GM06990 (cell line): ENCODE measurements at regions not wholly inside any gene's neighbourhood (a gene's known extent, or its start where the extent isn't known, plus 50 kb on each side); places are given as distances from the start of the nearest gene placed in this dataset.

Source experiments
- DNase-seq: peaks from one replicate; pipeline ENCODE4 v3.0.0-alpha.2; 2011; ENCODE audit not compliant: insufficient read length; ENCODE audit errors: extremely low read depth
- H3K27me3 ChIP-seq: replicated peaks from 2 replicates; pipeline ENCODE4 v1.6.0; 2011; ENCODE audit warnings: low read length; ENCODE audit not compliant: control insufficient read depth, insufficient read depth
- H3K36me3 ChIP-seq: 2 replicates; pipeline ENCODE4 v1.5.1; 2011; ENCODE audit warnings: low read length; ENCODE audit not compliant: control insufficient read depth, insufficient read depth
- H3K4me3 ChIP-seq: replicated peaks from 2 replicates; pipeline ENCODE4 v1.5.1; 2011; ENCODE audit warnings: low read depth, mild to moderate bottlenecking, control low read depth, low read length
- TF ChIP-seq, protein P1 (sequence below): IDR thresholded peaks from 2 replicates; pipeline ENCODE4 v1.5.1; 2011; ENCODE audit warnings: low read length, control low read depth, mild to moderate bottlenecking, inconsistent platforms; ENCODE audit not compliant: insufficient read depth, poor library complexity, severe bottlenecking

DNA sequence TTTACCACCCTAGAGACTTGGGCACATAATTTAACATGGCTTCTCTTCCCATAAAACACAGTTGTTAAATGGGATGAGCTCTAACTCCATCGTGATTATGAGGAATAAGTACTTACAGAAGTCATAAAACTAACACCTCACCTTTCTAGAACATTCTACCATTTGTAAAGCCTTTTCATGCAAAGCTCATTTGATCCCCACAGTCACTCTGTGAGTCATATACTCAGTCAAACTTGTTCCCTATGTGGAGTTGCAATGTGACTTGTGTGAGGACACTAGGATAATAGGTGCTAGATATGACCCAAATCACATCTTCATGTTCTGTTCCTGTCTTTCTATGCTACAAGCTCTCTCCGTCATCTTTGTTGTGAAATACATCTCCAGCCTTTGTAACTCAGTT lies 371.7 kb downstream of the WDR11 start:
- no peaks in the 10 kb centered on the region for H3K36me3 ChIP-seq
- TF ChIP-seq, protein P1, sequence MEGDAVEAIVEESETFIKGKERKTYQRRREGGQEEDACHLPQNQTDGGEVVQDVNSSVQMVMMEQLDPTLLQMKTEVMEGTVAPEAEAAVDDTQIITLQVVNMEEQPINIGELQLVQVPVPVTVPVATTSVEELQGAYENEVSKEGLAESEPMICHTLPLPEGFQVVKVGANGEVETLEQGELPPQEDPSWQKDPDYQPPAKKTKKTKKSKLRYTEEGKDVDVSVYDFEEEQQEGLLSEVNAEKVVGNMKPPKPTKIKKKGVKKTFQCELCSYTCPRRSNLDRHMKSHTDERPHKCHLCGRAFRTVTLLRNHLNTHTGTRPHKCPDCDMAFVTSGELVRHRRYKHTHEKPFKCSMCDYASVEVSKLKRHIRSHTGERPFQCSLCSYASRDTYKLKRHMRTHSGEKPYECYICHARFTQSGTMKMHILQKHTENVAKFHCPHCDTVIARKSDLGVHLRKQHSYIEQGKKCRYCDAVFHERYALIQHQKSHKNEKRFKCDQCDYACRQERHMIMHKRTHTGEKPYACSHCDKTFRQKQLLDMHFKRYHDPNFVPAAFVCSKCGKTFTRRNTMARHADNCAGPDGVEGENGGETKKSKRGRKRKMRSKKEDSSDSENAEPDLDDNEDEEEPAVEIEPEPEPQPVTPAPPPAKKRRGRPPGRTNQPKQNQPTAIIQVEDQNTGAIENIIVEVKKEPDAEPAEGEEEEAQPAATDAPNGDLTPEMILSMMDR = no peak
- no peak overlapping the region for H3K4me3 ChIP-seq
- DNase-seq = no peak
- H3K27me3 ChIP-seq = no peaks in the 10 kb centered on the region

DNA sequence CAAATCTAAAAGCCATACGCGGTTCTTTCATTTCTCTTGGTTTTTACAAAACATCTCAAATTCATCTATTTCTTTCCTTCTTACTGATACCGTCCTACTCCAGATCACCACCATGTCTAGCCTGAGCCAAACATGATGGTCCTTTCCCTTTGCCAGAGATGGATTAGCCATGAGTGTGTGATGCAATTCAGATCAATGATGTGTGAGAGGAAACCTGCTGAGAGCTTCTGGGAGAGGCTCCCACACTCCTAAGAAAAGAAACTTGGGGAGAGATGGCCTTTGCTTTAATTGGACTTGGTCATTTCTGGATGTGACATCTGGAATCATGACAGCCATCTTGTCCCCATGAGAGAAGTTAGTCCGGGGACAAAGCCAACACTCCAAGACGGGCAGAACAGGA lies 367.2 kb downstream of the FGFR2 start:
- Histone ChIP-seq H3K27me3 (no peaks in the 10 kb centered on the region), H3K4me3 (no peak overlapping the region), H3K36me3 (no peaks in the 10 kb centered on the region)
- DNase-seq = no peak
- TF ChIP-seq, protein P1 = no peak

DNA sequence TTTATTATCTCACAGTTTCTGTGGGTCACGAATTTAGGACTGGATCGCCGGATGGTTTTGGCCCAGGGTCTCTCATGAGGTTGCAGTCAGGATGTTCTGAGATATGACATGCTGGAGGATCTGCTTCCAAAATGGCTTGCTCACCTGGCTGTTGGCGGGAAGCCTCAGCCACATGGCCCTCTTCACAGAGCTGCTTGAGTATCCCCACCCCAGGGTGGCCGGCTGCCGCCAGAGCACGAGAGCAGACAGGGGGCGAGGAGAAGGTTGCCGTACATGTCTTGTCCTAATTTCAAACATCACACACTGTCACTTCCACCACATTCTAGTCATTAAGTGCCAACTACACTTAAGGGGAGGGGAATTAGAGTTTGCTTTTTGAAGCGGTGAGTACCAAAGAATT lies 365.8 kb downstream of the FGFR2 start:
- Histone ChIP-seq H3K27me3 (no peaks in the 10 kb centered on the region), H3K4me3 (no peak overlapping the region), H3K36me3 (no peaks in the 10 kb centered on the region)
- TF ChIP-seq, protein P1 = no peak
- DNase-seq = no peak

- H3K27me3 ChIP-seq = no peaks in the 10 kb centered on the region
- no peaks in the 10 kb centered on the region for H3K36me3 ChIP-seq
- no peak for DNase-seq
- TF ChIP-seq, protein P1 = no peak
- H3K4me3 ChIP-seq = no peak overlapping the region
These were observed 362.6 kb downstream of the FGFR2 start for GRCh38 chr10:121235692-121236091.

GRCh38 chr10:121236621-121237020 lies 361.6 kb downstream of the FGFR2 start:
- no peak for DNase-seq
- TF ChIP-seq, protein P1 = no peak
- Histone ChIP-seq H3K4me3 (no peak overlapping the region), H3K27me3 (no peaks in the 10 kb centered on the region), H3K36me3 (no peaks in the 10 kb centered on the region)

- H3K4me3 ChIP-seq = no peak overlapping the region
- no peaks in the 10 kb centered on the region for H3K36me3 ChIP-seq
- no peak for DNase-seq
- H3K27me3 ChIP-seq = no peaks in the 10 kb centered on the region
- TF ChIP-seq, protein P1 = no peak
These were observed 360.5 kb downstream of the FGFR2 start for GRCh38 chr10:121237718-121238117.
